Breast epithelium (tissue), 4 donors: ENCODE measurements at regions not wholly inside any gene's neighbourhood (a gene's known extent, or its start where the extent isn't known, plus 50 kb on each side); places are given as distances from the start of the nearest gene placed in this dataset.

Source experiments
- DNase-seq, 2 donors: peaks; one replicate each; pipeline ENCODE4 v3.0.0-alpha.2; 2019; ENCODE audit warnings: low spot score in 2 of 2
- H3K27ac ChIP-seq, 2 donors: fragments of 200-600 bp; sonication (generic) in 1 of 2; one replicate each; pipeline ENCODE4 v1.5.1; 2016 to 2019; ENCODE audit warnings: mild to moderate bottlenecking in 1 of 2
- H3K27me3 ChIP-seq, 2 donors: fragments of 200-600 bp; sonication (generic) in 1 of 2; one replicate each; pipeline versions ENCODE4 v1.5.1 to v1.6.0; 2017 to 2019; ENCODE audit warnings: control low read depth in 1 of 2, mild to moderate bottlenecking in 1 of 2
- H3K36me3 ChIP-seq: fragments of 200-600 bp; one replicate; pipeline ENCODE4 v1.5.1; 2019
- H3K4me1 ChIP-seq, 2 donors: fragments of 200-600 bp; sonication (generic); one replicate each; pipeline ENCODE4 v1.5.1; 2016 to 2019; ENCODE audit warnings: control low read depth in 1 of 2
- H3K4me3 ChIP-seq, 3 donors: fragments of 200-600 bp; sonication (generic); 1 replicate in 2 of 3; 2 replicates in 1 of 3; pipeline ENCODE4 v1.5.1; 2016 to 2019; ENCODE audit warnings: mild to moderate bottlenecking in 3 of 3, moderate library complexity in 2 of 3
- H3K9me3 ChIP-seq, 2 donors: fragments of 200-600 bp; sonication (generic) in 1 of 2; one replicate each; pipeline ENCODE4 v1.5.1; 2016 to 2019; ENCODE audit warnings: control low read depth in 1 of 2
- CTCF ChIP-seq, 3 donors: fragments of 450-650 bp; IDR thresholded peaks; one replicate each; pipeline ENCODE4 v1.5.1; 2016 to 2017; ENCODE audit warnings: antibody characterized with exemption in 3 of 3, mild to moderate bottlenecking in 3 of 3, moderate library complexity in 3 of 3
- POLR2A ChIP-seq: fragments of 450-650 bp; IDR thresholded peaks from one replicate; pipeline ENCODE4 v1.6.1; 2016; ENCODE audit warnings: antibody characterized with exemption, mild to moderate bottlenecking, moderate library complexity
- POLR2AphosphoS5 ChIP-seq, 3 donors: sonication (generic); formaldehyde crosslinking; IDR thresholded peaks; one replicate each; pipeline ENCODE4 v1.6.1; 2017; ENCODE audit warnings: antibody characterized with exemption in 3 of 3
- intact Hi-C: fragments of 100-400 bp; cut with DNase I; formaldehyde crosslinking; loops from one replicate; pipeline ENCODE4 v1.15.1; 2023; ENCODE audit warnings: low total_unique reads

- no peaks in the 10 kb centered on the region for H3K9me3 ChIP-seq
- intact Hi-C loops, result no loop called here
- H3K27ac ChIP-seq, result no peak overlapping the region
- no peaks in the 10 kb centered on the region for H3K27me3 ChIP-seq
- no peaks in the 10 kb centered on the region for H3K4me1 ChIP-seq
- no peak for DNase-seq
- H3K4me3 ChIP-seq, result no peak overlapping the region
- TF ChIP-seq POLR2A (no peak), CTCF (IDR thresholded peaks at IDR 0.05) (no peak), POLR2AphosphoS5 (IDR thresholded peaks at IDR 0.05) (no peak)
- H3K36me3 ChIP-seq, result no peaks in the 10 kb centered on the region
These were observed 199.1 kb upstream of the SUCLG2 start for GRCh38 chr3:67853520-67853919.

GRCh38 chr3:67848299-67848698, 193.9 kb upstream of the SUCLG2 start:
- Histone ChIP-seq H3K9me3 (no peaks in the 10 kb centered on the region), H3K4me1 (no peaks in the 10 kb centered on the region), H3K4me3 (no peak overlapping the region), H3K27me3 (no peaks in the 10 kb centered on the region), H3K36me3 (no peaks in the 10 kb centered on the region), H3K27ac (no peak overlapping the region)
- no peak for TF ChIP-seq POLR2AphosphoS5 (IDR thresholded peaks at IDR 0.05)
- TF ChIP-seq CTCF (IDR thresholded peaks at IDR 0.05), result no peak
- no peak for TF ChIP-seq POLR2A
- intact Hi-C loops, result no loop called here
- DNase-seq, result no peak

GRCh38 chr3:67846166-67846565, 191.8 kb upstream of the SUCLG2 start:
- TF ChIP-seq POLR2A (no peak), CTCF (IDR thresholded peaks at IDR 0.05) (no peak), POLR2AphosphoS5 (IDR thresholded peaks at IDR 0.05) (no peak)
- H3K36me3 ChIP-seq, result no peaks in the 10 kb centered on the region
- no peak overlapping the region for H3K4me3 ChIP-seq
- no peaks in the 10 kb centered on the region for H3K9me3 ChIP-seq
- H3K27ac ChIP-seq, result no peak overlapping the region
- intact Hi-C loops, result no loop called here
- no peaks in the 10 kb centered on the region for H3K4me1 ChIP-seq
- H3K27me3 ChIP-seq, result no peaks in the 10 kb centered on the region
- DNase-seq, result no peak

GRCh38 chr3:67832817-67833216, 178.4 kb upstream of the SUCLG2 start:
- no peaks in the 10 kb centered on the region for H3K27me3 ChIP-seq
- no peaks in the 10 kb centered on the region for H3K4me1 ChIP-seq
- TF ChIP-seq POLR2AphosphoS5 (IDR thresholded peaks at IDR 0.05) (no peak), POLR2A (no peak), CTCF (IDR thresholded peaks at IDR 0.05) (no peak)
- no peaks in the 10 kb centered on the region for H3K36me3 ChIP-seq
- no peak overlapping the region for H3K4me3 ChIP-seq
- peaks cover 8 to 9% of the 10 kb centered on the region in 2 donors for H3K9me3 ChIP-seq
- no peak for DNase-seq
- no peak overlapping the region for H3K27ac ChIP-seq
- intact Hi-C loops, result no loop called here

- H3K9me3 ChIP-seq, result peaks cover 8 to 9% of the 10 kb centered on the region in 2 donors
- no peak overlapping the region for H3K27ac ChIP-seq
- H3K27me3 ChIP-seq, result no peaks in the 10 kb centered on the region
- H3K4me1 ChIP-seq, result no peaks in the 10 kb centered on the region
- no peak for DNase-seq
- TF ChIP-seq POLR2A, result no peak
- no peak for TF ChIP-seq CTCF (IDR thresholded peaks at IDR 0.05)
- TF ChIP-seq POLR2AphosphoS5 (IDR thresholded peaks at IDR 0.05), result no peak
- no peaks in the 10 kb centered on the region for H3K36me3 ChIP-seq
- H3K4me3 ChIP-seq, result no peak overlapping the region
- intact Hi-C loops, result no loop called here
These were observed 176.8 kb upstream of the SUCLG2 start for GRCh38 chr3:67831262-67831661.
